HG03378 (cell line): ENCODE measurements at regions not wholly inside any gene's neighbourhood (a gene's known extent, or its start where the extent isn't known, plus 50 kb on each side); places are given as distances from the start of the nearest gene placed in this dataset.
"Not testable (repeated sequence)": the region's sequence is repeated elsewhere in the genome, so short reads cannot be mapped to it uniquely, and the experiment has no call there.

Source experiments
- ATAC-seq: cut with Tn5 transposase; IDR thresholded peaks from one replicate; pipeline ENCODE4 v1.9.1; 2021; ENCODE audit warnings: mild to moderate bottlenecking, moderate library complexity; ENCODE audit not compliant: unreplicated experiment

- not testable (repeated sequence) for ATAC-seq
Measured at GRCh38 chr14:34381304-34381703, 80.7 kb downstream of the SPTSSA start.

GRCh38 chr14:34380471-34380845 lies 81.6 kb downstream of the SPTSSA start:
- no peak for ATAC-seq

GRCh38 chr14:34379816-34380470 lies 82.1 kb downstream of the SPTSSA start:
- no peak for ATAC-seq

DNA sequence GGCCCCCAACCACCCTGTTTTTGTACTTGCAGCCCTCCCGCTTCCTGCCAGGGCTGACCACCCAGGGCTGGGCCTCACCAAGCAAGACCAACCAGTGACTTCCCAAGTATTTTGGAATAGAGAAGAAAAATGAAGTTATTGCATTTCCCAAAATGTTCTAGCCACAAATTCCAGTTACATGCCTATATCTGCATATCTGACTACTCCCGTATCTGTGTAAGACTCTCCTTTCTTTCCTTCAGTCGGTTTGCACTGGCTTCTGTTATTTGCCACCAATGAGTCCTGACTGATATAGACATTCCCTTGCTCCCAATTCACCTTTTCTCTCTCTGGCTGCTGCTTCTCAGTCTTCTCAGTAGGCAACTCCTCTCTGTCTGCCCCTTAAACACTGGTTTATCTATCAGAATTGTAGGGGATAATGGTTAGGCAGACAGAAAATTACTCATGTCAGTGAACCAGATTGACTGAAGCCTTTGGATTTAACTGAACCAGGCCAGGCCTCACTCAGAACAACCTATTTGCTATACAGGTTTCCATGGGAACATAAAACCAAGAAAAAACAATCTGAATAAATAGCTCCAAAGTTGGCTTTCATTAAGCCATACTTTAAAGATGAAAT lies 85.3 kb downstream of the SPTSSA start:
- no peak for ATAC-seq

DNA sequence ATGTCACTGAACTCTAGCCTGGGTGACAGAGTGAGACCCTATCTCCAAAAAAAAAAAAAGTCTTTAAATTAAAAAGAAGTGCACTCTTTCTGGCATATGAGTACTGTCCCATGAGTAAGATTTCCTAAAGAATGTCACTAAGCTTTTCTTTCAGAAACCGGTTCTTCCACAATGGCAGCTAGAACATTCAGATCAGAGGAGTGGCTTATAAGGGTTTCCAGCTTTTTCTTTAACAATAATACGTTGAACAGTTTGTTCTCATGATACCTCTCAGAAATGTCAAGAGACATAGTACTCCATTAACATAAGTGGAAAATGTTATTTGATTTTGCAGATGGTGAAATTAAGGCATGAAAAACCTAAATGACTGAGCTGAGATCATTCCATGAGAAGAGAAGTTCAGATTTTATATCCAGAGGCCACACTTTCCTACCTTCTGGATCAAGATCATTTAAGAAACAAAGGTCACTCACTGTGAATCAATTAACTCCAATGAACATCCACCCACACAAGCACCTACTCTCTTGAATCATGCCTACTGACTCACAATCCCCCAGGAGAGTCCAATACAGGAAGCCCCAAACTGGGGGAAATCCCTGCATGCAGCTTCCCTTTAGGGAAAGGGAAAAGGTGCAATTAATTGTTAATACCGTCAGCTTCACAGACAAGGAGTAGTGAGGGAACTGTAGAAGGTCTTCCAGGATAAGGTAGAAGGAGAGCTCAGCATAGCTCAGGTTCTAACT lies 86.9 kb downstream of the SPTSSA start:
- ATAC-seq = no peak

DNA sequence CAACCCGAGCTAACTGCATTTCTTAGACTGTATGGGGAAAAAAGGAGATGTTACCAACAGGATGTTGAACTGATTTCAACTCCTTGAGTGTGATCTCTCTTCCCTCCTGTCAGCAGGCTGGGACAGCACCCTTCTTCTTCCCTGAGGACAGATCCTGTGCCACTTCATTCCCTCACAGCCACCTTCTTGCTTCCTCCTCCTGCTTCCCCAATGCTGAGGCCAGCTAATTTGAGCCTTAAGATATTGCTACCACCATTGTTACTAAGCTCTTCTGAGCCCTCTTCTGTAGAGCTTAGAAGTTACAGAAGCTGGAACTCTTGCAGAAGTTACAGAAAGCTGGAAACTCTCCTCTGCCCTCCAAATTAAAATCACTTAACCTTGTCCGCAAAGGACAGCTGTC lies 88.8 kb downstream of the SPTSSA start:
- ATAC-seq = no peak

- no peak for ATAC-seq
Measured at GRCh38 chr14:34372786-34373185, 89.3 kb downstream of the SPTSSA start.

DNA sequence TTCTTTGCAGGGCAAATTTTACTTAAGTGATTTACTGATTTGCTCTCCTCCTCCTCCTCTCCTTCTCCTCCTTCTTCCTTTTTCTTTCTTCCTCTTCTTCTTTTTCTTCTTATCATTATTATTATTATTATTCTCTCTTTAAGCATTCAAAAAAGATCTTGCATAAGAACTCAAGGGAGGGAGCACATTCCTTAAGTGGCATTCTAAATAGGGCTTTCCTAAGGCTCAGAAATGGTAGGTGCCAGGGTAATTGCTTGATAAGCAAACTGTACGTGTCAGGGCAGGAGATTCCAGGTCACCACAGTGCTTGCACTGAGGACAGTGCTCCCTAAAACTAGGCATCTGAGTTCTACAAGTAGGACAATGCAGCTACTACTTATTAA lies 92.4 kb downstream of the SPTSSA start:
- no peak for ATAC-seq

DNA sequence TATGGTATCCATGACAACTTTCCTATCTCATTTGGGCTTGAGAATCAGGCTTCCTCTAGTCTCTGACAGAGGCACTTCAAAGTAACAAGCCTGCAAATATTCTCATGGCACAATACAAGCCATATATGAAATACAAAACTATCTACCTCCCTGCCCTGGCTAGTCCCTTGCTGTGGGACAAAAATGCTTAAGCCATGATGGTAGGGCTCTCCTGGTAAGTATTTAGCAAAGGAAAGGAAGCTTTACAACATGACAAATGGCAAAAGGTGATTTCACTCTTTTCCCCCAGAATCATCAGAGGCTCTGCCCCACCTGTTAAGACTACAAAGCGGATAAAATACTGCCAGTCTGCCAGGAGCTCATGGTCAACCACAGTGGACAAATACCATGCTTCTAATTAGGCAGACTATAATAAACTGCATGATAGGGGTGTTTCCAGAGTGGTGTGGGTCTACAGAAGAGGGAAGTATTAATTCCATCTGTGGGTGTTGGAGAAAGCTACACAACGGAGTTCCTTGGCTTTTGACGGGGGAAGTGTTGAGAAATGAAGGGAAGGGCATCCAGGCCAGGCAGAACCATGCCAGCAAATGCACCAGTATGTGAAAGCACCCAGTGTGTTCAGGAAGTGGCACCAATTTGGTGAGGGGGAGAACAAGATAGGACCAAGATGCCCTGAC lies 92.9 kb downstream of the SPTSSA start:
- ATAC-seq = no peak

GRCh38 chr14:34368115-34368970 lies 93.7 kb downstream of the SPTSSA start:
- ATAC-seq = no peak

GRCh38 chr14:34365309-34365915 lies 96.6 kb downstream of the SPTSSA start:
- ATAC-seq = no peak

- no peak for ATAC-seq
Measured at GRCh38 chr14:34364201-34364600, 97.8 kb downstream of the SPTSSA start.

DNA sequence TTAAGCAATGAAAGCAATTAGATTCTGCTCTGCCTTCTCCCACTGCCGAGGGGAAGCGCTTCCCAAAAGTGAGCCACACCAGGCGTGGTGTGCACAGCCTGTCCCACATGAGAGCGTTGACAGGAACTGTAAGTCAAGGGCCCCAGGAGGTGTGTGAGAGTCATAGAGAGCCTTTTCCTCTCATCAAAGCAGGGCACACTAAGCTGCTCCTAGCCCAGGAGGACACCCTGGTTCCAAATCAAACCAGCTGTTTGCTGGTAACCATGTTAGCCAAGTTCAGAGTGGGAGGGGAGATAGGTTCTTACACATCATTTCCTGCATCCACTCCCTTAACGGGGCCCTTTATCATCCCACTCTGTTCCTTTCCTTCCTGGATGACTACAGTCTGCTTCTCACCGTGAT lies 98.3 kb downstream of the SPTSSA start:
- ATAC-seq = no peak

DNA sequence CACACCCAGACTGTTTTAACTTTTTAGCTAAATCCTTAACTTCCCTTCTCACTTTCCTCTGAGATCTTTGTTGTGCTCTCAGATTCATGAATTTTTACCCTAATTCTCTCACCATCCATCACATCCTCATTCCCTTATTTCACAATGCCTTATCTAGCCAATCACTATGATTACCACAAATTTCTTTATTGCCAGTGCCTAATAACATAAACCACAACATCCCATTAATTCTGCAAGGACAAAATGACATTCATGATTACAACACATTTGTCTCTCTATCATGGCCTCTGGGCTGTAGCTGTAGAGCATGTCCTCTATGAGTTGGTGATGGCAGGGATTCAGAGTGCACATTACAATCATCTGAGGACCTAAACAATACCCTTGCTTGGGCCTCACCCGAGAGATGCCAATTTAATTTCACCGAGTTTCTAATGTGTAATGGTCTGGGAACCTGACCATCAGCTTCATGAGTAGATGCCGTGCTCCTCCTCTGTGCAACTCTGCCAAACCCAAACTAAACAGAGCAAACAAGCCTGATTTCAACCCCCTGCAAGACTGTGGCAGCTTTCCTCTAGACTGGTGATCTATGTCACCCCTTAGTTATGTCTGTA lies 99.3 kb downstream of the SPTSSA start:
- no peak for ATAC-seq

- no peak for ATAC-seq
Measured at GRCh38 chr14:34361504-34362011, 100.5 kb downstream of the SPTSSA start.

DNA sequence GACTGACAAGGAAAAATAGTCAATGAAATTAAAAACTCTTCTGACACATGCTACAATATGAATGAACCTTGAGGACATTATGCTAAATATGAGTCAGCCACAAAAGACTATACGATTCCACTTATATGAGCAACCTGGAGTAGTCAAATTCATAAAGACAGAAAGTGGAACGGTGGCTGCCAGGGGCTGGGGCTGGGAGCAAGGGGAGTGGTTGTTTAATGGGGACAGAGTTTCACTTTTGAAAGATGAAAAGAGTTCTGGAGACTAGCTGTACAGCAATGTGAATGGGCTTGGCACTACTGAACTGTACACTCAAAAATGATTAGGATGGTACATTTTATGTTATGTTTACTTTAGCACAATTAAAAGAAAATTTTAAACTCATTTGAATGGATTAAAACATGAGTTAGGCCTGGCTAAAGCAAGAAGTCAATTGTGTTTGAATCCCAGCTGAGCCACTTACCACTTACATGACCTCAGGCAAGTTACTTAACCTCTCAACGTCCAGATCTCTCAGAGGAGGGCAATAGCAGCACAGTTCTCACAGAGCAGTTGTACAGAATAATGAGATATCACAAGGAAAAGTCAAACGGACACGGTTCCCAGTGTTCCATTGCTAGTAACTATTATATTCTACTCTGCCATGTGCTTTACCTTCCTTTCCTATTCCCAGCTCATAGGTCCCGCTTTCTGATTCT lies 102.5 kb downstream of the SPTSSA start:
- ATAC-seq = no peak

DNA sequence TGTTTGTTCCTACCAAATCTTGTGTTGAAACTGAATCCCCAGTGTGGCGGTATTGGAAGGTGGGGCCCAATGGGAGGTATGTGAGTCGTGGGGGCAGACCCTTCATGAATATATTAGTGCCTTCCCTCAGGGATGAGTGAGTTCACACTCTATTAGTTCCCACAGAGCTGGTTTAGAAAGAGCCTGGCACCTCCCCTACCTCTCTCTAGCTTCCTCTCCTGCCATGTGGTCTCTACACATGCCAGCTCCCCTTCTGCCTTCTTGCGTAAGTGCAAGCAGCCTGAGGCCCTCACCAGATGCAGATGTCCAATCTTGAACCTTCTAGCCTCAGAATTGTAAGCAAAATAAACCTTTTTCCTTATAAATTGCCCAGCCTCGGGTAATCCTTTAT lies 105.8 kb downstream of the SPTSSA start:
- no peak for ATAC-seq

DNA sequence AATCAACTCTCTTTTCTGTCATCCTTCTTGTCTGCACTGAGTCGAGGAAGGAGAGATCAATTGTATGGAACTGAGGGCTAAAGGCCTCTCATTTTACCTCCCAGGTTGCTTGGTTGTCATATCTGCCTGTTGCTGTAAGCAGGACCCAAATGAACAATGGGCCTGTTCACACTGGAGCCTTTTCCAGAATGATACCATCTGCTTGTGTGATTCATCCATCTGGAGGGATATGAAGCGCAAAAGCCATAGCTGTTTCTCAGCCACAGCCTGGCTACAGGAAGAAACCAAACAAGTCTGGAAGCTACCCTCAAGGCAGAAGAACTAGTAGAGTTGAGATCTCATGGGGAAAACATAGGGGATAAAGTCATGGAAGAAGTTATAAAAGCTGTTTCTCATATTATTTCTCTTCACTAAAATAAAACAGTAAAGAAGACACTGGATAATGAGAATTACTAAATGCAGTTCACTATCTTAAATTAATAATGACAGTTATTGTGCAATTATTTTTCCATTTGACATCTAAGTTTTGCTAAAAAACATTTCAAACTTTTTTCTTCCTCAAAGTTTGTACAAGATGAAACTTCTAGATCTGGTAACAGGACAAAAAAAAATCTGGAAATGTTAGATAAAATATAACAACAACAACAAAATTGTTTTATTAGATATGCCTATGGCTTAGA lies 106.3 kb downstream of the SPTSSA start:
- ATAC-seq = no peak

GRCh38 chr14:34354556-34354955 lies 107.5 kb downstream of the SPTSSA start:
- ATAC-seq = no peak
